MCF 10A (cell line): ENCODE measurements at regions not wholly inside any gene's neighbourhood (a gene's known extent, or its start where the extent isn't known, plus 50 kb on each side); places are given as distances from the start of the nearest gene placed in this dataset.

Experiments used
- BruUV-seq: library from RNA; stranded (reverse); fragments of 400-500 nt; replicated peaks from 2 replicates; lab custom pipeline; 2021; lab: Mats Ljungman, UMichigan
- CTCF ChIA-PET: fragments of 300-600 bp; sonication (Branson Sonifier 250); formaldehyde crosslinking; extraction: SDS; loops from one replicate; lab custom pipeline; 2021; ENCODE audit warnings: antibody characterized with exemption, inconsistent platforms; lab: Yijun Ruan, JAX
- POLR2A ChIA-PET: fragments of 300-600, 350-650 bp; sonication (Branson Sonifier 250); formaldehyde crosslinking; extraction: SDS; loops from one replicate; lab custom pipeline; 2020; ENCODE audit warnings: antibody characterized with exemption, inconsistent platforms; lab: Yijun Ruan, JAX
- DNase-seq: peaks from one replicate; pipeline ENCODE4 v3.0.0-alpha.2; 2018; ENCODE audit not compliant: unreplicated experiment
- H3K27ac Mint-ChIP-seq: one replicate; pipeline ENCODE4 v1.8.0; 2022; ENCODE audit warnings: mild to moderate bottlenecking, low read depth, mixed read lengths; ENCODE audit not compliant: unreplicated experiment
- H3K27me3 Mint-ChIP-seq: one replicate; pipeline ENCODE4 v1.8.0; 2022; ENCODE audit warnings: mixed read lengths; ENCODE audit not compliant: insufficient read depth, unreplicated experiment
- H3K36me3 Mint-ChIP-seq: one replicate; pipeline ENCODE4 v1.8.0; 2022; ENCODE audit warnings: mild to moderate bottlenecking, moderate library complexity, mixed read lengths; ENCODE audit not compliant: insufficient read depth, unreplicated experiment
- H3K4me1 Mint-ChIP-seq: one replicate; pipeline ENCODE4 v1.8.0; 2022; ENCODE audit warnings: mixed read lengths; ENCODE audit not compliant: insufficient read depth, unreplicated experiment
- H3K4me3 Mint-ChIP-seq: one replicate; pipeline ENCODE4 v1.8.0; 2022; ENCODE audit warnings: mild to moderate bottlenecking, moderate library complexity, mixed read lengths; ENCODE audit not compliant: unreplicated experiment
- H3K9me3 Mint-ChIP-seq: one replicate; pipeline ENCODE4 v1.8.0; 2022; ENCODE audit warnings: mixed read lengths; ENCODE audit not compliant: unreplicated experiment
- CTCF ChIP-seq: fragments of 200-600 bp; IDR thresholded peaks from one replicate; pipeline ENCODE4 v1.8.0; 2022; ENCODE audit warnings: antibody characterized with exemption, mild to moderate bottlenecking; ENCODE audit not compliant: unreplicated experiment
- intact Hi-C: fragments of 100-400 bp; cut with micrococcal nuclease; formaldehyde crosslinking; loops from 2 replicates; pipeline ENCODE4 v1.14.1; 2022

DNA sequence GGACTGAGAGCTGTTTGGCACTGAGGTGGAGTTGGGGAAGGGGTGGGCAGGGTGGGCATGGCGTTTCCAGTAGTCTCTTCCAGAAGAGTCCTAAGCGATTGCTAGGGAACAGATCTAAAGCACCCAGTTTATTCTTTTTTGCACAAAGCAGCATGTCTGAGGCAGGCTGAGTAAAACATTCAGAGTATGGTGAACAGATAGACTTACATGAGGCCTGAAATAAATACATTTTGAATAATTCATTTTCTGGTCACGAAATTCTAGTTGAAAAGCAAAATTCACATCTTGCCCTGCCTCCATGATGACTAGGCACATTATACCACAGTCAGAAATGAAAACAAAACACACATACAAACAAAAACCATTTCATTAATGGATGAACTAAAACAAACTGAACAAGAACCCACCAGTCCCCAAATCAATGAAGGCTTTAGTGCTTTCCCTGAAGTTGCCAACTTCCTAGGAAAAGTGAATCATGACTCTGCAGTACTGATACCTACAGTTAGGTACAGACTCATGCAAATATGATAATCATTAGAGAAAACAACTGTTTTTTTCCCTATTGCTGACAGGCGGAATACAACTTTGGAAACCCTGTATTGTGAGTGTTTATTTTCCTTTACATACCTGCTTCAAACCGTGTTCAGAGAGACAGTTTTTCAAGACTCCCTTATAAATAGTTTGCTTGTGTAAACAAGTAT, 702.9 kb upstream of the POU3F2 start:
- intact Hi-C loops = no loop called here
- Mint-ChIP-seq H3K4me1 (no peaks in the 10 kb centered on the region), H3K9me3 (no peaks in the 10 kb centered on the region), H3K27ac (no peak overlapping the region), H3K4me3 (no peak overlapping the region), H3K27me3 (no peaks in the 10 kb centered on the region), H3K36me3 (no peaks in the 10 kb centered on the region)
- no peak for DNase-seq
- BruUV-seq = no TSS peak
- POLR2A ChIA-PET = no interaction called here
- no peak for TF ChIP-seq CTCF
- CTCF ChIA-PET = no interaction called here

- Mint-ChIP-seq H3K4me1 (no peaks in the 10 kb centered on the region), H3K27ac (no peak overlapping the region), H3K36me3 (no peaks in the 10 kb centered on the region), H3K9me3 (no peaks in the 10 kb centered on the region), H3K4me3 (no peak overlapping the region), H3K27me3 (no peaks in the 10 kb centered on the region)
- TF ChIP-seq CTCF = no peak
- POLR2A ChIA-PET = no interaction called here
- no TSS peak for BruUV-seq
- CTCF ChIA-PET = interaction anchor here (0.6 kb wide), 1 partner anchor 716 kb away, joined by 4 read pairs; no protein-coding TSS in a partner anchor
- no peak for DNase-seq
- intact Hi-C loops = no loop called here
Measured at GRCh38 chr6:98136333-98136732, 698.0 kb upstream of the POU3F2 start.

GRCh38 chr6:98137391-98137790, 697.0 kb upstream of the POU3F2 start:
- intact Hi-C loops = no loop called here

GRCh38 chr6:98142839-98143238, 691.5 kb upstream of the POU3F2 start:
- intact Hi-C loops = no loop called here
- no peak overlapping the region for H3K27ac Mint-ChIP-seq
- DNase-seq = no peak
- BruUV-seq = no TSS peak
- no peak for TF ChIP-seq CTCF
- H3K4me3 Mint-ChIP-seq = no peak overlapping the region
- POLR2A ChIA-PET = no interaction called here
- no peaks in the 10 kb centered on the region for H3K4me1 Mint-ChIP-seq
- H3K9me3 Mint-ChIP-seq = peaks cover 15% of the 10 kb centered on the region
- CTCF ChIA-PET = no interaction called here
- H3K27me3 Mint-ChIP-seq = no peaks in the 10 kb centered on the region
- H3K36me3 Mint-ChIP-seq = no peaks in the 10 kb centered on the region

More at GRCh38 chr6:98137391-98137790, 697.0 kb upstream of the POU3F2 start:
- BruUV-seq = no TSS peak
- TF ChIP-seq CTCF = no peak
- Mint-ChIP-seq H3K4me1 (no peaks in the 10 kb centered on the region), H3K4me3 (no peak overlapping the region), H3K9me3 (peaks cover 5% of the 10 kb centered on the region), H3K27me3 (no peaks in the 10 kb centered on the region), H3K36me3 (no peaks in the 10 kb centered on the region), H3K27ac (no peak overlapping the region)
- POLR2A ChIA-PET = no interaction called here
- DNase-seq = no peak
- CTCF ChIA-PET = no interaction called here
